ENCODE measurements at regions not wholly inside any gene's neighbourhood (a gene's known extent, or its start where the extent isn't known, plus 50 kb on each side); places are given as distances from the start of the nearest gene placed in this dataset.

DNA sequence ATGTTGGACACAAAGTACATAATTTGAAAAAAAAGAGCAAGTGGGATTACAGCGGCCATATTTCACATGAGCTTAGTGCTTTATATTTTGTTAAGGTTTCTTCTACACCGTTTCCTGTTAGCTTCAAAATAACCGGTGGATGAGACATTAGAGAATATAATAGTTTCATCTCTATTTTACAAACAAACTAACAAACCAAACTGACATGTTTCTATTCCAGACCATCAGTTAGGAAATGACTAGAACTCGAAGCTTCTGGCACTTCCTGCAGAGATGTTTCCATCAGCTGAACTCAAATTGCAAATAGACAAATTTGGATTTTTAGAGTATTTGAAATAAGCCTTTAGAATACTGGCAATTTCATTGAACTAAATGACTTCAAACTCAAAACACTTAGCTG lies 86.5 kb downstream of the MTRR start:
- no peak for TF ChIP-seq FOXP2 (optimal IDR thresholded peaks at IDR 0.05; ENCODE audit: borderline replicate concordance, extremely low read depth, extremely low read length, insufficient read depth)
- TF ChIP-seq SIN3A (IDR thresholded peaks at IDR 0.05; ENCODE audit: borderline replicate concordance, insufficient read depth, low read length), result no peak
- no peak for TF ChIP-seq POLR2AphosphoS5 (IDR thresholded peaks at IDR 0.05; ENCODE audit: low read depth, low read length)
- no peak for TF ChIP-seq TAF1 (IDR thresholded peaks at IDR 0.05; ENCODE audit: borderline replicate concordance, insufficient read depth, low read length)
- TF ChIP-seq REST (IDR thresholded peaks at IDR 0.05; ENCODE audit: insufficient read depth in 1 of 2, low read depth in 2 of 2, low read length in 2 of 2), result no peak

GRCh38 chr5:7957329-7957728 lies 88.4 kb downstream of the MTRR start:
- TF ChIP-seq SIN3A (IDR thresholded peaks at IDR 0.05; ENCODE audit: borderline replicate concordance, insufficient read depth, low read length), result no peak
- TF ChIP-seq REST (IDR thresholded peaks at IDR 0.05; ENCODE audit: insufficient read depth in 1 of 2, low read depth in 2 of 2, low read length in 2 of 2), result no peak
- TF ChIP-seq FOXP2 (optimal IDR thresholded peaks at IDR 0.05; ENCODE audit: borderline replicate concordance, extremely low read depth, extremely low read length, insufficient read depth), result no peak
- no peak for TF ChIP-seq POLR2AphosphoS5 (IDR thresholded peaks at IDR 0.05; ENCODE audit: low read depth, low read length)
- no peak for TF ChIP-seq TAF1 (IDR thresholded peaks at IDR 0.05; ENCODE audit: borderline replicate concordance, insufficient read depth, low read length)

- TF ChIP-seq SIN3A (IDR thresholded peaks at IDR 0.05; ENCODE audit: borderline replicate concordance, insufficient read depth, low read length) (no peak), TAF1 (IDR thresholded peaks at IDR 0.05; ENCODE audit: borderline replicate concordance, insufficient read depth, low read length) (no peak), POLR2AphosphoS5 (IDR thresholded peaks at IDR 0.05; ENCODE audit: low read depth, low read length) (no peak), REST (IDR thresholded peaks at IDR 0.05; ENCODE audit: insufficient read depth in 1 of 2, low read depth in 2 of 2, low read length in 2 of 2) (no peak), FOXP2 (optimal IDR thresholded peaks at IDR 0.05; ENCODE audit: borderline replicate concordance, extremely low read depth, extremely low read length, insufficient read depth) (no peak)
These were observed 91.2 kb downstream of the MTRR start for GRCh38 chr5:7960142-7960541.

DNA sequence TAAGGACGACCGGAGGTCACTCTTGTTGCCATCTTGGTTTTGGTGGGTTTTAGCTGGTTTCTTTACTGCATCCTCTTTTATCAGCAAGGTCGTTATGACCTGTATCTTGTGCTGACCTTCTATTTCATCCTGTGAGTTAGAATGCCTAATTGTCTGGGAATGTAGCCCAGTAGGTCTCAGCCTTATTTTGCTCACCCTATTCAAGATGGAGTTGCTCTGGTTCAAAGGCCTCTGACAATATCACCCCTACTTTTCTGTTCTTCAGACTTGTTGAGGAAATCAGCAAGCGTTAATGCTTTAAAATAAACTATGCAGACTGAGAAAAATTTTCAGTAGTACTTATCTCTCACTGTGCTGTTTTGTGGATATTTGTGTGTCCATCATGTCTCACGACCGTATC lies 92.6 kb downstream of the MTRR start:
- no peak for TF ChIP-seq REST (IDR thresholded peaks at IDR 0.05; ENCODE audit: insufficient read depth in 1 of 2, low read depth in 2 of 2, low read length in 2 of 2)
- no peak for TF ChIP-seq FOXP2 (optimal IDR thresholded peaks at IDR 0.05; ENCODE audit: borderline replicate concordance, extremely low read depth, extremely low read length, insufficient read depth)
- TF ChIP-seq POLR2AphosphoS5 (IDR thresholded peaks at IDR 0.05; ENCODE audit: low read depth, low read length), result no peak
- TF ChIP-seq TAF1 (IDR thresholded peaks at IDR 0.05; ENCODE audit: borderline replicate concordance, insufficient read depth, low read length), result no peak
- TF ChIP-seq SIN3A (IDR thresholded peaks at IDR 0.05; ENCODE audit: borderline replicate concordance, insufficient read depth, low read length), result no peak

GRCh38 chr5:7970816-7971215 lies 101.9 kb downstream of the MTRR start:
- no peak for TF ChIP-seq REST (IDR thresholded peaks at IDR 0.05; ENCODE audit: insufficient read depth in 1 of 2, low read depth in 2 of 2, low read length in 2 of 2)
- no peak for TF ChIP-seq SIN3A (IDR thresholded peaks at IDR 0.05; ENCODE audit: borderline replicate concordance, insufficient read depth, low read length)
- TF ChIP-seq FOXP2 (optimal IDR thresholded peaks at IDR 0.05; ENCODE audit: borderline replicate concordance, extremely low read depth, extremely low read length, insufficient read depth), result no peak
- TF ChIP-seq TAF1 (IDR thresholded peaks at IDR 0.05; ENCODE audit: borderline replicate concordance, insufficient read depth, low read length), result no peak
- no peak for TF ChIP-seq POLR2AphosphoS5 (IDR thresholded peaks at IDR 0.05; ENCODE audit: low read depth, low read length)

Data from PFSK-1 (cell line).